OCI-LY3 (cell line): ENCODE measurements at regions not wholly inside any gene's neighbourhood (a gene's known extent, or its start where the extent isn't known, plus 50 kb on each side); places are given as distances from the start of the nearest gene placed in this dataset.

Experiments used
- H2AFZ ChIP-seq: fragments of 200-600, 300-600 bp; shearing (Covaris generic); 2 replicates; pipeline ENCODE4 v1.6.0; 2014; ENCODE audit warnings: antibody characterized with exemption, low read depth, low read length
- H3K27ac ChIP-seq: fragments of 200-600, 300-600 bp; sonication (generic); 2 replicates; pipeline ENCODE4 v1.5.1; 2014; ENCODE audit warnings: mild to moderate bottlenecking, low read length, moderate library complexity, mixed read lengths
- H3K27me3 ChIP-seq: fragments of 200-600, 300-600 bp; sonication (generic); 2 replicates; pipeline ENCODE4 v1.6.1; 2014; ENCODE audit warnings: low read depth, low read length, mixed read lengths
- H3K36me3 ChIP-seq: fragments of 200-600, 300-600 bp; sonication (generic); replicated peaks from 2 replicates; pipeline ENCODE3; 2014; ENCODE audit warnings: low read depth, low read length, mixed read lengths
- H3K4me1 ChIP-seq: fragments of 300-600, 200-600 bp; sonication (generic); 2 replicates; pipeline ENCODE4 v1.6.1; 2014; ENCODE audit warnings: low read length, mixed read lengths
- H3K4me2 ChIP-seq: fragments of 200-600, 300-600 bp; sonication (generic); 2 replicates; pipeline ENCODE4 v1.6.1; 2014; ENCODE audit warnings: low read length, mixed read lengths
- H3K4me3 ChIP-seq: fragments of 300-600, 200-600 bp; sonication (generic); 2 replicates; pipeline ENCODE4 v1.5.1; 2014; ENCODE audit warnings: antibody characterized with exemption, mild to moderate bottlenecking, low read length, moderate library complexity
- H3K79me2 ChIP-seq: fragments of 300-600, 200-600 bp; shearing (Covaris generic); 2 replicates; pipeline ENCODE4 v1.6.1; 2014; ENCODE audit warnings: mild to moderate bottlenecking, low read length, mixed read lengths
- H3K9ac ChIP-seq: fragments of 300-600, 200-600 bp; shearing (Covaris generic); 2 replicates; pipeline ENCODE4 v1.6.0; 2014; ENCODE audit warnings: mild to moderate bottlenecking, low read length, moderate library complexity
- H3K9me3 ChIP-seq: fragments of 200-600, 300-600 bp; shearing (Covaris generic); 2 replicates; pipeline ENCODE4 v1.6.1; 2014; ENCODE audit warnings: low read length, mixed read lengths; ENCODE audit not compliant: insufficient read depth
- H4K20me1 ChIP-seq: fragments of 200-600, 300-600 bp; sonication (generic); 2 replicates; pipeline ENCODE4 v1.6.1; 2016; ENCODE audit warnings: low read length, mixed read lengths; ENCODE audit not compliant: insufficient read depth
- CTCF ChIP-seq: fragments of 200-600, 300-600 bp; sonication (generic); IDR thresholded peaks from 2 replicates; pipeline ENCODE4 v1.5.1; 2014; ENCODE audit warnings: antibody characterized with exemption, low read length, low read depth
- EZH2phosphoT487 ChIP-seq: fragments of 200-600 bp; shearing (Covaris generic); IDR thresholded peaks from 2 replicates; pipeline ENCODE4 v1.6.1; 2018; ENCODE audit warnings: antibody characterized with exemption, mixed run types, low read depth

DNA sequence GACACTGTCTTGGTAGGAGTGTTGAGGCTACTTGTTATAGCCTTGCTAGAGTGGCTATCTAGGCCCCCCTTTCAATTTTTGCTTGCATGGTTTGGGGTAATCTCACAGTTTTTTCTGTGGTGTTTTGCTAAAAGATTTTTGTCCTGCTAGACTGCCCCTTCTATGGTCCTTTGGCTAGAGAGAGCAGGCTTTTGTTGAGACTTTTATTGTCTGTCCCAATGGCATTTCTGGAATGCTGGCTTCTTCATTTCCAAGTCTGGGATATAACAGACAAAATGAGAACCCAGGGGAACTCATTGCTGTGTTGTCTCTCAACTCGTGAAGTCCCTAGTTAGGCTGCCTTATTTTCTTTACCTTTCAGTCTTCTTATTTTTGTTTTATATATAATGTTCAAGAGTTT is 160.2 kb upstream of the ZC4H2 start:
- no peak overlapping the region for H3K9ac ChIP-seq
- no peak overlapping the region for H3K4me2 ChIP-seq
- no peaks in the 10 kb centered on the region for H3K4me1 ChIP-seq
- no peak overlapping the region for H3K4me3 ChIP-seq
- H3K36me3 ChIP-seq, result no peaks in the 10 kb centered on the region
- H4K20me1 ChIP-seq, result no peaks in the 10 kb centered on the region
- no peak overlapping the region for H3K27ac ChIP-seq
- no peak overlapping the region for H2AFZ ChIP-seq
- no peaks in the 10 kb centered on the region for H3K79me2 ChIP-seq
- H3K9me3 ChIP-seq, result no peaks in the 10 kb centered on the region
- TF ChIP-seq EZH2phosphoT487, result no peak
- no peak for TF ChIP-seq CTCF
- no peaks in the 10 kb centered on the region for H3K27me3 ChIP-seq

- Histone ChIP-seq H3K27ac (no peak overlapping the region), H3K9ac (no peak overlapping the region), H3K4me1 (no peaks in the 10 kb centered on the region), H2AFZ (no peak overlapping the region), H4K20me1 (no peaks in the 10 kb centered on the region), H3K4me2 (no peak overlapping the region), H3K79me2 (no peaks in the 10 kb centered on the region), H3K27me3 (no peaks in the 10 kb centered on the region), H3K9me3 (no peaks in the 10 kb centered on the region), H3K36me3 (no peaks in the 10 kb centered on the region), H3K4me3 (no peak overlapping the region)
- TF ChIP-seq CTCF (no peak), EZH2phosphoT487 (no peak)
Measured at GRCh38 chrX:65127842-65128241, 151.6 kb upstream of the ZC4H2 start.

DNA sequence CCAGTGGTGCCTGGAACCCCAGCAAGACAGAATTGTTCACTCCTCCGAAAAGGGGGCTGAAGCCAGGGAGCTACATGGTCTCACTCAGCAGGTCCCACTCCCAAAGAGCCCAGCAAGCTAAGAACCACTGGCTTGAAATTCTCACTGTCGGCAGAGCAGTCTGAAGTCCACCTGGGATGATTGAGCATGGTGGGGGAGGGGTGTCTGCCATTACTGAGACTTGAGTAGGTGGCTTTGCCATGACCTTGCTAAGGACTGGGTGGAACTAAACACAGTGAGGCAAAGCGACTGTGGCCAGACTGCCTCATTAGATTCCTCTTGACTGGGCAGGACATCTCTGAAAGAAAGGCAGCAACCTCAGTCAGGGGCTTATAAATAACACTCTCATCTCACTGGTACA is 122.6 kb upstream of the ZC4H2 start:
- TF ChIP-seq EZH2phosphoT487, result no peak

DNA sequence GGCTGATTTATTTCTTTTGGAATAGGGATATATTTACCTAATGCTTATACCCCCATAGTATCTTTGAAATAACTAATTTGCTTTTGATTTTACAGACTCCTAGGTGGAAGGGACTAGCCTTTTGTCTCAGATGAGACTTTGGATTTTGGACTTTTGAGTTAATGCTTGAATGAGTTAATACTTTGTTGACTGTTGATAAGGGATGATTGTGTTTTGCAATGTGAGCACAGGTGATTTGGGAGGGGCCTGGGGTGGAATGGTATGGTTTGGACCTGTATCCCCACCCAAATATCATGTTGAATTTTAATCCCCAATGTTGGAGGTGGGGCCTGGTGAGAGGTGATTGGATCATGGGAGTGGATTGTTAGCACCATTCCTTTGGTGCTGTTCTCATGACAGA is 117.4 kb upstream of the ZC4H2 start:
- no peaks in the 10 kb centered on the region for H4K20me1 ChIP-seq
- H3K27ac ChIP-seq, result no peak overlapping the region
- no peak overlapping the region for H3K9ac ChIP-seq

More for the DNA sequence above, 122.6 kb upstream of the ZC4H2 start:
- H3K27me3 ChIP-seq, result no peaks in the 10 kb centered on the region
- H3K4me1 ChIP-seq, result no peaks in the 10 kb centered on the region
- H2AFZ ChIP-seq, result no peak overlapping the region
- no peak overlapping the region for H3K4me2 ChIP-seq
- H4K20me1 ChIP-seq, result no peaks in the 10 kb centered on the region
- no peak overlapping the region for H3K27ac ChIP-seq
- no peak overlapping the region for H3K9ac ChIP-seq
- H3K9me3 ChIP-seq, result no peaks in the 10 kb centered on the region
- H3K36me3 ChIP-seq, result no peaks in the 10 kb centered on the region
- H3K4me3 ChIP-seq, result no peak overlapping the region
- no peaks in the 10 kb centered on the region for H3K79me2 ChIP-seq

More for the DNA sequence above, 117.4 kb upstream of the ZC4H2 start:
- TF ChIP-seq EZH2phosphoT487 (no peak), CTCF (no peak)
- no peaks in the 10 kb centered on the region for H3K27me3 ChIP-seq
- H3K4me3 ChIP-seq, result no peak overlapping the region
- no peaks in the 10 kb centered on the region for H3K9me3 ChIP-seq
- no peaks in the 10 kb centered on the region for H3K4me1 ChIP-seq
- no peak overlapping the region for H2AFZ ChIP-seq
- H3K79me2 ChIP-seq, result no peaks in the 10 kb centered on the region
- no peak overlapping the region for H3K4me2 ChIP-seq
- no peaks in the 10 kb centered on the region for H3K36me3 ChIP-seq
